ENCODE measurements at regions not wholly inside any gene's neighbourhood (a gene's known extent, or its start where the extent isn't known, plus 50 kb on each side); places are given as distances from the start of the nearest gene placed in this dataset.

DNA sequence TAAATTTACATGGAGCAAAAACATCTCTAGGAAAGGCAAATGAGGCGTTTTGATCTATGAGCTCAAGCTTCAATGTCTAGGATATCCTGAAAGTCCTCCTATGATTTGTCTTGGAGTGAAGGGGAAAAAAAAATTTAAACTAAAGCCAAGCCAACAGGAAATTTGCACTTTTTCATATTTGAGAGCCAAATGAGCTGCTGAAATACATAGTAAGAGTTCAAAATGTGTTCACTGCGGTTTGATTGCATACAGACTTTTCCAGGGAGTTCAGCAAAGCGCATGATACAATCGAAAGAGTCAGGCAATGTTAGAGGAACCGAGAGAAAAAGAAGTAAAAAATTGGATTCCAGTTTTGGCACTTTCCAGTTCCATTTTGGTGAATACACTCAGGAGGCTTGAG, 633.4 kb upstream of the MGMT start:
- H3K36me3 ChIP-seq (ENCODE audit: control insufficient read depth, insufficient read depth, low read length): no peaks in the 10 kb centered on the region
- no TSS peak for BruUV-seq (replicated peaks)
- H2AFZ ChIP-seq (ENCODE audit: low read depth, low read length): no peak overlapping the region
- H3K4me1 ChIP-seq (replicated peaks in 1 of 2; ENCODE audit: control insufficient read depth in 2 of 2, insufficient read depth in 2 of 2, low read length in 2 of 2): no peaks in the 10 kb centered on the region
- POLR2A ChIA-PET: no interaction called here
- H3K79me2 ChIP-seq (ENCODE audit: control insufficient read depth, insufficient read depth, low read length): no peaks in the 10 kb centered on the region
- TF ChIP-seq ZNF146 (CRISPR knock-in tag; IDR thresholded peaks at IDR 0.05; ENCODE audit: unreplicated experiment) (no peak), KLF10 (CRISPR knock-in tag; IDR thresholded peaks at IDR 0.05) (no peak), ZNF780A (CRISPR knock-in tag; IDR thresholded peaks at IDR 0.05) (no peak), HMGN3 (IDR thresholded peaks at IDR 0.05; ENCODE audit: borderline replicate concordance, extremely low read depth, insufficient read length, low read depth, low read length) (no peak), PHF8 (IDR thresholded peaks at IDR 0.05; ENCODE audit: borderline replicate concordance, low read length) (no peak)
- TF ChIP-seq, protein P1, sequence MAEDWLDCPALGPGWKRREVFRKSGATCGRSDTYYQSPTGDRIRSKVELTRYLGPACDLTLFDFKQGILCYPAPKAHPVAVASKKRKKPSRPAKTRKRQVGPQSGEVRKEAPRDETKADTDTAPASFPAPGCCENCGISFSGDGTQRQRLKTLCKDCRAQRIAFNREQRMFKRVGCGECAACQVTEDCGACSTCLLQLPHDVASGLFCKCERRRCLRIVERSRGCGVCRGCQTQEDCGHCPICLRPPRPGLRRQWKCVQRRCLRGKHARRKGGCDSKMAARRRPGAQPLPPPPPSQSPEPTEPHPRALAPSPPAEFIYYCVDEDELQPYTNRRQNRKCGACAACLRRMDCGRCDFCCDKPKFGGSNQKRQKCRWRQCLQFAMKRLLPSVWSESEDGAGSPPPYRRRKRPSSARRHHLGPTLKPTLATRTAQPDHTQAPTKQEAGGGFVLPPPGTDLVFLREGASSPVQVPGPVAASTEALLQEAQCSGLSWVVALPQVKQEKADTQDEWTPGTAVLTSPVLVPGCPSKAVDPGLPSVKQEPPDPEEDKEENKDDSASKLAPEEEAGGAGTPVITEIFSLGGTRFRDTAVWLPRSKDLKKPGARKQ (CRISPR knock-in tag; IDR thresholded peaks at IDR 0.05): no peak
- H4K20me1 ChIP-seq (replicated peaks; ENCODE audit: control insufficient read depth, insufficient read depth, low read length): no peaks in the 10 kb centered on the region
- no peaks in the 10 kb centered on the region for H3K9me3 ChIP-seq (replicated peaks; ENCODE audit: control insufficient read depth, insufficient read depth, low read depth, low read length)
- ATAC-seq (no peak), FAIRE-seq (no peak), DNase-seq (ENCODE audit: extremely low read depth in 1 of 4, low spot score in 3 of 4) (no peak)
- in situ Hi-C loops (cut with MboI) (no loop called here), intact Hi-C loops (cut with micrococcal nuclease) (no loop called here)
- CTCF ChIA-PET (ENCODE audit: low intra/inter-chr PET ratio): no interaction called here
- 0% methylated on average over 5 of the region's 5 CpGs for WGBS (ENCODE audit: insufficient coverage, low coverage, missing lambda C conversion rate)
- H3K9ac ChIP-seq (ENCODE audit: insufficient read depth in 1 of 2, low read depth in 2 of 2, low read length in 2 of 2): no peak overlapping the region
- H3K4me2 ChIP-seq (ENCODE audit: insufficient read depth, low read length): no peak overlapping the region
- H3K27ac ChIP-seq (ENCODE audit: extremely low read depth, low read depth, low read length): no peak overlapping the region
- H3K27me3 ChIP-seq (ENCODE audit: control insufficient read depth in 2 of 2, insufficient read depth in 2 of 2, low read length in 2 of 2): peaks cover 2 to 16% of the 10 kb centered on the region in 2 experiments; a peak in 3 of 5 replicates
- no peak overlapping the region for H3K4me3 ChIP-seq
- H3K9me1 ChIP-seq (ENCODE audit: control insufficient read depth, insufficient read depth, low read length): no peaks in the 10 kb centered on the region

Data from K562 (cell line).